HCT116 (cell line): ENCODE measurements at regions not wholly inside any gene's neighbourhood (a gene's known extent, or its start where the extent isn't known, plus 50 kb on each side); places are given as distances from the start of the nearest gene placed in this dataset.

Experiments
- ATAC-seq: fragments of 200-7000 bp; cut with Tn5 transposase; 2 replicates; pipeline ENCODE4 v1.9.1; 2020; ENCODE audit warnings: mild to moderate bottlenecking, moderate library complexity
- BruUV-seq: library from RNA; stranded (reverse); fragments of 400-500 nt; replicated peaks from 2 replicates; lab custom pipeline; 2021; lab: Mats Ljungman, UMichigan
- CTCF ChIA-PET: fragments of 300-600 bp; sonication (Branson Sonifier 250); formaldehyde crosslinking; loops from one replicate; lab custom pipeline; 2021; ENCODE audit warnings: antibody characterized with exemption; lab: Charles Lee
- POLR2A ChIA-PET: fragments of 300-600, 350-600 bp; sonication (Branson Sonifier 250); formaldehyde crosslinking; loops from one replicate; lab custom pipeline; 2021; ENCODE audit warnings: antibody characterized with exemption; lab: Charles Lee
- RAD21 ChIA-PET, 2 experiments: fragments of 300-600 bp; sonication (Branson Sonifier 250); formaldehyde crosslinking; loops; one replicate each; lab custom pipeline; 2023; ENCODE audit warnings: low total read pairs in 2 of 2; ENCODE audit not compliant: uncharacterized antibody in 2 of 2, unreplicated experiment in 2 of 2, low non-redundant PET in 1 of 2; lab: Charles Lee
- DNase-seq: peaks from one replicate; pipeline ENCODE4 v3.0.0-alpha.2; 2010; ENCODE audit warnings: low read depth, low spot score
- H2AFZ ChIP-seq: fragments of 200-600 bp; shearing (Covaris generic), sonication (generic); 2 replicates; pipeline ENCODE4 v1.6.1; 2017; ENCODE audit warnings: low read depth, mixed run types, mixed read lengths, antibody characterized with exemption, low read length; ENCODE audit not compliant: poor library complexity, severe bottlenecking
- H3K27ac ChIP-seq: 2 replicates; pipeline ENCODE4 v1.5.1; 2012; ENCODE audit warnings: low read depth, low read length
- H3K27me3 ChIP-seq: fragments of 200-600 bp; sonication (generic); 2 replicates; pipeline ENCODE4 v1.6.1; 2016; ENCODE audit warnings: mixed run types, low read length, mixed read lengths; ENCODE audit not compliant: insufficient read depth
- H3K36me3 ChIP-seq, 2 experiments: fragments of 200-500 bp in 1 of 2; fragments of 200-600 bp in 1 of 2; sonication (Bioruptor generic) in 1 of 2; sonication (generic) in 1 of 2; 2 replicates each; pipeline versions ENCODE4 v1.5.1 to v1.6.1; 2014 to 2016; ENCODE audit warnings: low read length in 2 of 2, inconsistent platforms in 1 of 2, mixed read lengths in 1 of 2, mixed run types in 1 of 2; ENCODE audit not compliant: insufficient read depth in 2 of 2, control insufficient read depth in 1 of 2
- H3K4me1 ChIP-seq, 2 experiments: fragments of 200-600 bp in 1 of 2; sonication (generic) in 1 of 2; 2 replicates each; pipeline versions ENCODE4 v1.5.1 to v1.6.1; 2012 to 2017; ENCODE audit warnings: low read length in 2 of 2, inconsistent platforms in 1 of 2, mild to moderate bottlenecking in 1 of 2, mixed read lengths in 1 of 2, mixed run types in 1 of 2, moderate library complexity in 1 of 2; ENCODE audit not compliant: insufficient read depth in 2 of 2, control insufficient read depth in 1 of 2
- H3K4me2 ChIP-seq: fragments of 200-600 bp; sonication (generic); 2 replicates; pipeline ENCODE4 v1.6.1; 2017; ENCODE audit warnings: mixed run types, low read length, mixed read lengths
- H3K4me3 ChIP-seq, 2 experiments: fragments of 200-600 bp in 1 of 2; sonication (generic) in 1 of 2; replicated peaks in 1 of 2; 2 replicates each; pipeline ENCODE4 v1.5.1; 2011 to 2016; ENCODE audit warnings: low read length in 2 of 2, control low read depth in 1 of 2, low read depth in 1 of 2, mild to moderate bottlenecking in 1 of 2, mixed read lengths in 1 of 2, mixed run types in 1 of 2
- H3K79me2 ChIP-seq: fragments of 200-600 bp; sonication (generic); 2 replicates; pipeline ENCODE4 v1.6.1; 2017; ENCODE audit warnings: mild to moderate bottlenecking, mixed run types, low read length, moderate library complexity, mixed read lengths; ENCODE audit not compliant: insufficient read depth
- H3K9ac ChIP-seq: fragments of 200-600 bp; sonication (generic); 2 replicates; pipeline ENCODE4 v1.6.1; 2016; ENCODE audit warnings: low read length, mixed read lengths
- H3K9me2 ChIP-seq: fragments of 200-600 bp; sonication (generic), shearing (Covaris generic); 2 replicates; pipeline ENCODE4 v1.6.1; 2017; ENCODE audit warnings: mixed run types, mild to moderate bottlenecking, moderate library complexity; ENCODE audit not compliant: insufficient read depth
- H3K9me3 ChIP-seq, 2 experiments: fragments of 200-500 bp in 1 of 2; fragments of 200-600 bp in 1 of 2; sonication (Bioruptor generic) in 1 of 2; sonication (generic) in 1 of 2; 2 replicates each; pipeline ENCODE4 v1.6.1; 2014 to 2017; ENCODE audit warnings: low read length in 2 of 2, mixed read lengths in 2 of 2, inconsistent platforms in 1 of 2, low read depth in 1 of 2, mild to moderate bottlenecking in 1 of 2, mixed run types in 1 of 2, moderate library complexity in 1 of 2; ENCODE audit not compliant: control insufficient read depth in 1 of 2, insufficient read depth in 1 of 2
- H4K20me1 ChIP-seq: fragments of 200-600 bp; sonication (generic), shearing (Covaris generic); 2 replicates; pipeline ENCODE4 v1.6.1; 2017; ENCODE audit warnings: mixed run types, mild to moderate bottlenecking, moderate library complexity; ENCODE audit not compliant: insufficient read depth
- CBX3 ChIP-seq: IDR thresholded peaks from 2 replicates; pipeline ENCODE4 v1.6.1; 2012; ENCODE audit warnings: low read depth
- CEBPB ChIP-seq: IDR thresholded peaks from 2 replicates; pipeline ENCODE4 v1.6.1; 2012; ENCODE audit warnings: low read depth
- EGR1 ChIP-seq: IDR thresholded peaks from 2 replicates; pipeline ENCODE4 v1.6.1; 2012; ENCODE audit warnings: low read depth
- EZH2 ChIP-seq: fragments of 200-600 bp; sonication (generic); IDR thresholded peaks from 2 replicates; pipeline ENCODE4 v1.6.1; 2017; ENCODE audit warnings: antibody characterized with exemption, mixed run types
- EZH2phosphoT487 ChIP-seq: fragments of 200-600 bp; IDR thresholded peaks from 2 replicates; pipeline ENCODE4 v1.6.1; 2018; ENCODE audit warnings: antibody characterized with exemption, borderline replicate concordance
- JUND ChIP-seq: IDR thresholded peaks from 2 replicates; pipeline ENCODE4 v1.6.1; 2012
- POLR2A ChIP-seq: IDR thresholded peaks from 2 replicates; pipeline ENCODE4 v1.7.0; 2011; ENCODE audit warnings: borderline replicate concordance; ENCODE audit not compliant: insufficient read depth, insufficient read length; ENCODE audit errors: extremely low read depth
- POLR2AphosphoS5 ChIP-seq: IDR thresholded peaks from 2 replicates; pipeline ENCODE4 v1.6.1; 2011; ENCODE audit warnings: mild to moderate bottlenecking, low read depth, low read length, moderate library complexity
- REST ChIP-seq: IDR thresholded peaks from 2 replicates; pipeline ENCODE4 v1.6.1; 2012; ENCODE audit warnings: low read depth
- SP1 ChIP-seq: IDR thresholded peaks from 2 replicates; pipeline ENCODE4 v1.6.1; 2012; ENCODE audit warnings: low read depth
- SRF ChIP-seq: IDR thresholded peaks from 2 replicates; pipeline ENCODE4 v1.6.1; 2012; ENCODE audit warnings: low read depth
- YY1 ChIP-seq: IDR thresholded peaks from 2 replicates; pipeline ENCODE4 v1.6.1; 2011; ENCODE audit warnings: low read length, low read depth, moderate library complexity, mild to moderate bottlenecking; ENCODE audit not compliant: insufficient replicate concordance; ENCODE audit errors: extremely low read depth
- ZBTB33 ChIP-seq: IDR thresholded peaks from 2 replicates; pipeline ENCODE4 v1.6.1; 2011; ENCODE audit warnings: mild to moderate bottlenecking, low read length, moderate library complexity; ENCODE audit not compliant: insufficient replicate concordance; ENCODE audit errors: extremely low read depth
- intact Hi-C: fragments of 100-400 bp; cut with micrococcal nuclease; formaldehyde crosslinking; loops from 2 replicates; pipeline ENCODE4 v1.10.0; 2022
- TF ChIP-seq, protein P1 (sequence below): IDR thresholded peaks from 2 replicates; pipeline ENCODE4 v1.6.1; 2012

DNA sequence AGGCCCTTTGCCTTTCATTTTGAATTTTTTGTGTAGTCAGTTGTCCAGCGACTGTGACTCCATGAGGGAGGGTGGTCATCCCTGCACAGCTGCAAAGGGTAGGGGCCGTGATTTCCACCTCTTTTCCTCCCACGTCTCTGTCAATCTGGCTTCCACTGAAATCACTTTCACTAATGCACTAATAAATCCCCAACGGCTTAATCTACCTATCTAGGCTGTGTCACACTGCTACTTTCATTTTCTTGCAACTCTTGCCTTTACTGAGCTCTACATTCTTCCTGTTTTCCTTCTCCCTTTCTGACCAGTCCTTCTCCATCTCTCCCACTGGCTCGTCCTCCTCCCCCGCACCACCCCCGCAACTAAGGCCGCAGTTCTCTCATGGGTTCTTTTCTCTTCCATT is 212.3 kb upstream of the FOXN3 start:
- H3K9me3 ChIP-seq, result no peaks in the 10 kb centered on the region
- H3K4me2 ChIP-seq, result no peak overlapping the region
- no peaks in the 10 kb centered on the region for H3K9me2 ChIP-seq
- no TSS peak for BruUV-seq
- no peak for ATAC-seq
- no peak overlapping the region for H3K4me3 ChIP-seq
- no peaks in the 10 kb centered on the region for H3K79me2 ChIP-seq
- ChIA-PET RAD21 (no interaction called here), POLR2A (no interaction called here), CTCF (no interaction called here)
- DNase-seq, result no peak
- H3K36me3 ChIP-seq, result no peaks in the 10 kb centered on the region
- H3K27me3 ChIP-seq, result no peaks in the 10 kb centered on the region
- H3K4me1 ChIP-seq, result peaks cover 0 to 5% of the 10 kb centered on the region in 2 experiments; a peak in 1 of 4 replicates
- no peaks in the 10 kb centered on the region for H4K20me1 ChIP-seq
- no peak overlapping the region for H3K27ac ChIP-seq
- no peak for TF ChIP-seq CEBPB
- TF ChIP-seq CBX3, result no peak
- no peak for TF ChIP-seq POLR2A
- no peak for TF ChIP-seq REST
- no peak for TF ChIP-seq EZH2
- no peak for TF ChIP-seq EZH2phosphoT487
- TF ChIP-seq EGR1, result no peak
- TF ChIP-seq SRF, result no peak
- no peak for TF ChIP-seq JUND
- no peak for TF ChIP-seq POLR2AphosphoS5
- TF ChIP-seq SP1, result no peak
- TF ChIP-seq YY1, result no peak
- TF ChIP-seq ZBTB33, result no peak
- TF ChIP-seq, protein P1, sequence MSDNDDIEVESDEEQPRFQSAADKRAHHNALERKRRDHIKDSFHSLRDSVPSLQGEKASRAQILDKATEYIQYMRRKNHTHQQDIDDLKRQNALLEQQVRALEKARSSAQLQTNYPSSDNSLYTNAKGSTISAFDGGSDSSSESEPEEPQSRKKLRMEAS, result no peak
- no peak overlapping the region for H2AFZ ChIP-seq
- no peak overlapping the region for H3K9ac ChIP-seq
- intact Hi-C loops, result no loop called here
